ENCODE measurements at regions not wholly inside any gene's neighbourhood (a gene's known extent, or its start where the extent isn't known, plus 50 kb on each side); places are given as distances from the start of the nearest gene placed in this dataset.

DNA sequence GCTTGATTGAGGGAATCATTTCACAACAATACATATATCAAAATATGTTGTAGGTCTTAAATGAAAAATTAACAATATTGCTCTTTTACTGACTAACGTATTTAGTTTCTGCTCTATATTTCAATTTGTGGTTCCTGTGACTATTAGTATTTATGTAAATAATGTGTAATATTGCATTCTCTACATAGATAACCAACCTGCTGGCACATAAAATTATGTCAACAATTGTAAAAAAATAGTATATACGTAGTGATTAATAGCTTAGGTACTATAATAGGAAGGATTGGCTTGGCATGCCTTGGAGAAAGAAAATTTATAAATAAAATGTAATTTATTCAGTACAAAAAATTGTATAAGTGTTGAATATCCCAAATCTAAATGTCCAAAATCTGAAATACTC is 1336.1 kb downstream of the PCDH9 start:
- Histone ChIP-seq H3K9me1 (replicated peaks; ENCODE audit: control insufficient read depth, extremely low read depth, insufficient read depth, low read length) (no peaks in the 10 kb centered on the region), H3K27me3 (ENCODE audit: control insufficient read depth in 2 of 2, insufficient read depth in 2 of 2, low read length in 2 of 2) (no peaks in the 10 kb centered on the region), H3K79me2 (ENCODE audit: control insufficient read depth, insufficient read depth, low read length) (no peaks in the 10 kb centered on the region), H3K4me2 (ENCODE audit: insufficient read depth, low read length) (peak overlapping the region; percentile 36), H3K4me1 (ENCODE audit: control insufficient read depth, extremely low read depth, insufficient read depth, low read length) (peaks cover 32% of the 10 kb centered on the region), H3K27ac (ENCODE audit: insufficient read depth, low read depth, low read length) (peak overlapping the region; percentile 82), H2AFZ (ENCODE audit: low read depth, low read length) (no peak overlapping the region), H3K36me3 (ENCODE audit: control insufficient read depth in 2 of 2, extremely low read depth in 1 of 2, insufficient read depth in 2 of 2, low read length in 2 of 2) (no peaks in the 10 kb centered on the region), H3K9me3 (replicated peaks; ENCODE audit: control insufficient read depth, insufficient read depth, low read length) (no peaks in the 10 kb centered on the region), H4K20me1 (replicated peaks; ENCODE audit: control insufficient read depth, extremely low read depth, insufficient read depth, low read length) (no peaks in the 10 kb centered on the region), H3K4me3 (replicated peaks in 1 of 3; ENCODE audit: insufficient read depth in 1 of 3, low read depth in 1 of 3, low read length in 3 of 3) (no peak overlapping the region), H3K9ac (replicated peaks; ENCODE audit: extremely low read depth, insufficient read depth, low read length) (peak overlapping the region; percentile 67)
- ChIA-PET POLR2A (no interaction called here), CTCF (interaction anchor here (1.2 kb wide), 1 partner anchor 50 kb away, joined by 3 read pairs; no protein-coding TSS in a partner anchor)
- FAIRE-seq = no peak
- dilution Hi-C loops (cut with MboI; ENCODE audit: extremely low pct_ligation_motif_present, low sequenced_read_pairs) = no loop called here
- intact Hi-C loops (cut with micrococcal nuclease) = no loop called here
- no peak for TF ChIP-seq POLR2AphosphoS5 (IDR thresholded peaks at IDR 0.05; ENCODE audit: insufficient read depth, low read depth, low read length)
- no peak for TF ChIP-seq EZH2 (IDR thresholded peaks at IDR 0.05; ENCODE audit: borderline replicate concordance, low read depth, low read length, severe bottlenecking)
- TF ChIP-seq, protein P1, sequence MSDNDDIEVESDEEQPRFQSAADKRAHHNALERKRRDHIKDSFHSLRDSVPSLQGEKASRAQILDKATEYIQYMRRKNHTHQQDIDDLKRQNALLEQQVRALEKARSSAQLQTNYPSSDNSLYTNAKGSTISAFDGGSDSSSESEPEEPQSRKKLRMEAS (IDR thresholded peaks at IDR 0.05; ENCODE audit: insufficient read depth, insufficient read length) = no peak
- TF ChIP-seq JUN (IDR thresholded peaks at IDR 0.05; ENCODE audit: borderline replicate concordance, insufficient read depth, insufficient read length, low read depth) = no peak
- no peak for TF ChIP-seq MYC (IDR thresholded peaks at IDR 0.05; ENCODE audit: low read depth, low read length)
- TF ChIP-seq, protein P2, sequence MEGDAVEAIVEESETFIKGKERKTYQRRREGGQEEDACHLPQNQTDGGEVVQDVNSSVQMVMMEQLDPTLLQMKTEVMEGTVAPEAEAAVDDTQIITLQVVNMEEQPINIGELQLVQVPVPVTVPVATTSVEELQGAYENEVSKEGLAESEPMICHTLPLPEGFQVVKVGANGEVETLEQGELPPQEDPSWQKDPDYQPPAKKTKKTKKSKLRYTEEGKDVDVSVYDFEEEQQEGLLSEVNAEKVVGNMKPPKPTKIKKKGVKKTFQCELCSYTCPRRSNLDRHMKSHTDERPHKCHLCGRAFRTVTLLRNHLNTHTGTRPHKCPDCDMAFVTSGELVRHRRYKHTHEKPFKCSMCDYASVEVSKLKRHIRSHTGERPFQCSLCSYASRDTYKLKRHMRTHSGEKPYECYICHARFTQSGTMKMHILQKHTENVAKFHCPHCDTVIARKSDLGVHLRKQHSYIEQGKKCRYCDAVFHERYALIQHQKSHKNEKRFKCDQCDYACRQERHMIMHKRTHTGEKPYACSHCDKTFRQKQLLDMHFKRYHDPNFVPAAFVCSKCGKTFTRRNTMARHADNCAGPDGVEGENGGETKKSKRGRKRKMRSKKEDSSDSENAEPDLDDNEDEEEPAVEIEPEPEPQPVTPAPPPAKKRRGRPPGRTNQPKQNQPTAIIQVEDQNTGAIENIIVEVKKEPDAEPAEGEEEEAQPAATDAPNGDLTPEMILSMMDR (IDR thresholded peaks at IDR 0.05; ENCODE audit: extremely low read depth in 1 of 2, insufficient read depth in 1 of 2, low read depth in 1 of 2, low read length in 2 of 2) = no peak
- TF ChIP-seq GATA2 (IDR thresholded peaks at IDR 0.05; ENCODE audit: insufficient read depth, insufficient read length, low read depth, low read length) = no peak
- TF ChIP-seq FOS (IDR thresholded peaks at IDR 0.05; ENCODE audit: borderline replicate concordance, insufficient read depth, low read length) = no peak
- TF ChIP-seq POLR2A (IDR thresholded peaks at IDR 0.05; ENCODE audit: low read depth, low read length) = no peak
- no peak for DNase-seq (ENCODE audit: low read depth, low spot score)
- no TSS peak for BruUV-seq (replicated peaks)

All from endothelial cell of umbilical vein (primary cell).